AG08396 (cell line): ENCODE measurements at regions not wholly inside any gene's neighbourhood (a gene's known extent, or its start where the extent isn't known, plus 50 kb on each side); places are given as distances from the start of the nearest gene placed in this dataset.
"Not testable (repeated sequence)": the region's sequence is repeated elsewhere in the genome, so short reads cannot be mapped to it uniquely, and the experiment has no call there.

Experiments used
- DNase-seq: peaks from one replicate; pipeline ENCODE4 v3.0.0; 2012; ENCODE audit warnings: low spot score, mixed read lengths

- no peak for DNase-seq
Observed at GRCh38 chr15:72866182-72866581, 82.6 kb upstream of the ADPGK start.

GRCh38 chr15:72865486-72865885, 81.9 kb upstream of the ADPGK start:
- no peak for DNase-seq

GRCh38 chr15:72864681-72865080, 81.1 kb upstream of the ADPGK start:
- no peak for DNase-seq

GRCh38 chr15:72861354-72861910, 77.9 kb upstream of the ADPGK start:
- no peak for DNase-seq

- DNase-seq = no peak
Observed at GRCh38 chr15:72859757-72860145, 76.2 kb upstream of the ADPGK start.

- no peak for DNase-seq
Observed at GRCh38 chr15:72859017-72859756, 75.6 kb upstream of the ADPGK start.

- DNase-seq = no peak
Observed at GRCh38 chr15:72858205-72858604, 74.6 kb upstream of the ADPGK start.

GRCh38 chr15:72857331-72858063, 73.9 kb upstream of the ADPGK start:
- no peak for DNase-seq

- DNase-seq = no peak
Observed at GRCh38 chr15:72856549-72857040, 73.0 kb upstream of the ADPGK start.

GRCh38 chr15:72855791-72856190, 72.2 kb upstream of the ADPGK start:
- no peak for DNase-seq

GRCh38 chr15:72852273-72852672, 68.7 kb upstream of the ADPGK start:
- no peak for DNase-seq

GRCh38 chr15:72851586-72851985, 68.0 kb upstream of the ADPGK start:
- DNase-seq = no peak

- DNase-seq = no peak
Observed at GRCh38 chr15:72850833-72851232, 67.3 kb upstream of the ADPGK start.

- no peak for DNase-seq
Observed at GRCh38 chr15:72847806-72848205, 64.2 kb upstream of the ADPGK start.

- DNase-seq = no peak
Observed at GRCh38 chr15:72847033-72847432, 63.5 kb upstream of the ADPGK start.

- DNase-seq = no peak
Observed at GRCh38 chr15:72845981-72846383, 62.4 kb upstream of the ADPGK start.

- DNase-seq = no peak
Observed at GRCh38 chr15:72844067-72844466, 60.5 kb upstream of the ADPGK start.

GRCh38 chr15:72843340-72843739, 59.8 kb upstream of the ADPGK start:
- not testable (repeated sequence) for DNase-seq

- no peak for DNase-seq
Observed at GRCh38 chr15:72840114-72840513, 56.6 kb upstream of the ADPGK start.

GRCh38 chr15:72838311-72838731, 54.8 kb upstream of the ADPGK start:
- DNase-seq = no peak

- no peak for DNase-seq
Observed at GRCh38 chr15:72836676-72837330, 53.2 kb upstream of the ADPGK start.

GRCh38 chr15:72835294-72835890, 51.8 kb upstream of the ADPGK start:
- no peak for DNase-seq
